Suprapubic skin (tissue), 4 donors: ENCODE measurements at regions not wholly inside any gene's neighbourhood (a gene's known extent, or its start where the extent isn't known, plus 50 kb on each side); places are given as distances from the start of the nearest gene placed in this dataset.
"Not testable (repeated sequence)": the region's sequence is repeated elsewhere in the genome, so short reads cannot be mapped to it uniquely, and the experiment has no call there.

Experiments used
- DNase-seq, 2 donors: peaks; one replicate each; pipeline ENCODE4 v3.0.0-alpha.2; 2019; ENCODE audit warnings: low spot score in 2 of 2
- H3K27ac ChIP-seq: fragments of 200-600 bp; sonication (generic); one replicate; pipeline ENCODE4 v1.5.1; 2019
- H3K27me3 ChIP-seq: fragments of 200-600 bp; sonication (generic); one replicate; pipeline ENCODE4 v1.5.1; 2019
- H3K36me3 ChIP-seq: fragments of 200-600 bp; sonication (generic); one replicate; pipeline ENCODE4 v1.5.1; 2019
- H3K4me1 ChIP-seq: fragments of 200-600 bp; sonication (generic); one replicate; pipeline ENCODE4 v1.5.1; 2019
- H3K4me3 ChIP-seq: fragments of 200-600 bp; sonication (generic); one replicate; pipeline ENCODE4 v1.5.1; 2019; ENCODE audit warnings: mild to moderate bottlenecking
- H3K9me3 ChIP-seq: fragments of 200-600 bp; sonication (generic); one replicate; pipeline ENCODE4 v1.5.1; 2019
- CTCF ChIP-seq, 2 donors: fragments of 200-600 bp in 1 of 2; fragments of 450-650 bp in 1 of 2; sonication (generic) in 1 of 2; IDR thresholded peaks; one replicate each; pipeline ENCODE4 v1.5.1; 2016 to 2019; ENCODE audit warnings: antibody characterized with exemption in 2 of 2, mild to moderate bottlenecking in 1 of 2, moderate library complexity in 1 of 2
- EP300 ChIP-seq: sonication (generic); formaldehyde crosslinking; IDR thresholded peaks from one replicate; pipeline ENCODE4 v1.6.1; 2017; ENCODE audit warnings: antibody characterized with exemption
- POLR2A ChIP-seq, 2 donors: fragments of 450-650 bp; IDR thresholded peaks; one replicate each; pipeline ENCODE4 v1.6.1; 2017; ENCODE audit warnings: antibody characterized with exemption in 2 of 2, mild to moderate bottlenecking in 2 of 2, moderate library complexity in 2 of 2
- POLR2AphosphoS5 ChIP-seq, 3 donors: sonication (generic); formaldehyde crosslinking; IDR thresholded peaks; one replicate each; pipeline ENCODE4 v1.6.1; 2017; ENCODE audit warnings: antibody characterized with exemption in 3 of 3
- WGBS: methylation state at CpG from one replicate; pipeline ENCODE4 v1.1.5; 2018; 5-methylcytosine and 5-hydroxymethylcytosine counted together

- WGBS = 64% methylated on average over 1 of the region's 1 CpG
- Histone ChIP-seq H3K36me3 (no peaks in the 10 kb centered on the region), H3K4me1 (no peaks in the 10 kb centered on the region), H3K9me3 (peaks cover 3% of the 10 kb centered on the region), H3K27ac (no peak overlapping the region), H3K4me3 (no peak overlapping the region), H3K27me3 (no peaks in the 10 kb centered on the region)
- DNase-seq = no peak
- no peak for TF ChIP-seq CTCF (IDR thresholded peaks at IDR 0.05)
- TF ChIP-seq POLR2A (IDR thresholded peaks at IDR 0.05) = no peak
- no peak for TF ChIP-seq EP300
- TF ChIP-seq POLR2AphosphoS5 (IDR thresholded peaks at IDR 0.05) = no peak
These were observed 280.1 kb downstream of the PTH2R start for GRCh38 chr2:208686665-208687064.

- DNase-seq, H3K4me3 ChIP-seq, H3K4me1 ChIP-seq, H3K9me3 ChIP-seq, H3K27me3 ChIP-seq, H3K27ac ChIP-seq, H3K36me3 ChIP-seq: not testable (repeated sequence)
- WGBS = 94% methylated on average over 1 of the region's 1 CpG
These were observed 281.1 kb downstream of the PTH2R start for GRCh38 chr2:208687720-208688119.

GRCh38 chr2:208698114-208698513 lies 291.5 kb downstream of the PTH2R start:
- H3K36me3 ChIP-seq = no peaks in the 10 kb centered on the region
- H3K4me3 ChIP-seq = no peak overlapping the region
- TF ChIP-seq POLR2A (IDR thresholded peaks at IDR 0.05) = no peak
- TF ChIP-seq CTCF (IDR thresholded peaks at IDR 0.05) = no peak
- no peak for TF ChIP-seq EP300
- no peaks in the 10 kb centered on the region for H3K4me1 ChIP-seq
- H3K27ac ChIP-seq = no peak overlapping the region
- no peak for DNase-seq
- H3K9me3 ChIP-seq = no peaks in the 10 kb centered on the region
- H3K27me3 ChIP-seq = no peaks in the 10 kb centered on the region

- 74% methylated on average over 3 of the region's 3 CpGs for WGBS
These were observed 301.9 kb downstream of the PTH2R start for GRCh38 chr2:208708486-208708885.

GRCh38 chr2:208711598-208711997 lies 305.0 kb downstream of the PTH2R start:
- H3K27me3 ChIP-seq = no peaks in the 10 kb centered on the region
- H3K9me3 ChIP-seq = no peaks in the 10 kb centered on the region
- DNase-seq = no peak
- H3K4me1 ChIP-seq = no peaks in the 10 kb centered on the region
- no peak overlapping the region for H3K4me3 ChIP-seq
- TF ChIP-seq POLR2AphosphoS5 (IDR thresholded peaks at IDR 0.05) (no peak), POLR2A (IDR thresholded peaks at IDR 0.05) (no peak), CTCF (IDR thresholded peaks at IDR 0.05) (no peak), EP300 (no peak)
- no peak overlapping the region for H3K27ac ChIP-seq
- no peaks in the 10 kb centered on the region for H3K36me3 ChIP-seq

More at GRCh38 chr2:208708486-208708885, 301.9 kb downstream of the PTH2R start:
- H3K4me1 ChIP-seq = no peaks in the 10 kb centered on the region
- DNase-seq = no peak
- TF ChIP-seq CTCF (IDR thresholded peaks at IDR 0.05) = no peak
- TF ChIP-seq EP300 = no peak
- no peak for TF ChIP-seq POLR2A (IDR thresholded peaks at IDR 0.05)
- no peak for TF ChIP-seq POLR2AphosphoS5 (IDR thresholded peaks at IDR 0.05)
- no peak overlapping the region for H3K4me3 ChIP-seq
- no peak overlapping the region for H3K27ac ChIP-seq
- no peaks in the 10 kb centered on the region for H3K27me3 ChIP-seq
- H3K9me3 ChIP-seq = no peaks in the 10 kb centered on the region
- H3K36me3 ChIP-seq = no peaks in the 10 kb centered on the region

- no peak for TF ChIP-seq POLR2A (IDR thresholded peaks at IDR 0.05)
- no peak for TF ChIP-seq POLR2AphosphoS5 (IDR thresholded peaks at IDR 0.05)
- no peak for TF ChIP-seq CTCF (IDR thresholded peaks at IDR 0.05)
- TF ChIP-seq EP300 = no peak
- no peak for DNase-seq
- no peaks in the 10 kb centered on the region for H3K4me1 ChIP-seq
- H3K9me3 ChIP-seq = no peaks in the 10 kb centered on the region
- H3K27ac ChIP-seq = no peak overlapping the region
- H3K4me3 ChIP-seq = no peak overlapping the region
- no peaks in the 10 kb centered on the region for H3K36me3 ChIP-seq
- WGBS = 49% methylated on average over 1 of the region's 1 CpG
- H3K27me3 ChIP-seq = no peaks in the 10 kb centered on the region
These were observed 306.6 kb downstream of the PTH2R start for GRCh38 chr2:208713066-208713745.
